Esophagus squamous epithelium (tissue), 4 donors: ENCODE measurements at regions not wholly inside any gene's neighbourhood (a gene's known extent, or its start where the extent isn't known, plus 50 kb on each side); places are given as distances from the start of the nearest gene placed in this dataset.

Experiments
- CTCF ChIP-seq, 6 experiments: fragments of 450-650 bp in 4 of 6; fragments of 200-600 bp in 2 of 6; sonication (generic) in 2 of 6; IDR thresholded peaks; one replicate each; pipeline ENCODE4 v1.5.1; 2016 to 2019; ENCODE audit warnings: antibody characterized with exemption in 6 of 6, mild to moderate bottlenecking in 4 of 6, moderate library complexity in 4 of 6
- POLR2A ChIP-seq, 4 donors: fragments of 450-650 bp; IDR thresholded peaks; one replicate each; pipeline ENCODE4 v1.6.1; 2017; ENCODE audit warnings: antibody characterized with exemption in 4 of 4, mild to moderate bottlenecking in 4 of 4, moderate library complexity in 3 of 4

- no peak for TF ChIP-seq CTCF (IDR thresholded peaks at IDR 0.05)
- no peak for TF ChIP-seq POLR2A (IDR thresholded peaks at IDR 0.05)
These were observed 134.6 kb downstream of the HMX1 start for GRCh38 chr4:8737075-8737474.
